ENCODE measurements at regions not wholly inside any gene's neighbourhood (a gene's known extent, or its start where the extent isn't known, plus 50 kb on each side); places are given as distances from the start of the nearest gene placed in this dataset.
A peak's percentile ranks its signal among the peaks of the same experiment; 100 is the strongest.

DNA sequence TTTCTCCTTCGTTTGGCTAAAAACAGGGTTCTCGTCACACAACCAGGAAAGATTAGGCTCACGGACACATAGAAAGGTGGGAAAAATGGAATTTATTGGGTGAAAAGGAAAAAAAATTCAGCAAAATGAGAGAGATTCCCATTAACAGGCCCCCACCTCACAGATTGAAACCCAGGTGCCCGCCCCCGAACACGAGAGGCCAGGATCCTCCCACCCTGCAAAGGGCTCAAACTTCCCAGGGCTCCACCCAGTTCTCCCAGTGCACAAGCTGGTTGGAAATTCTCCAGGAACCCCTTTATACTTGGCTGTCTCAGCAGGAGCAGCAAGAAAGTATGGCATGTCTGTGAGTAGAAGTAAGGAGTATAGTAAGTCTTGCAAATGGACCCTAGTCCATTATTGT, 499.7 kb downstream of the RWDD3 start:
- Histone ChIP-seq H4K5ac (ENCODE audit: insufficient read length, low read depth, low read length) (no peak overlapping the region), H2AK5ac (ENCODE audit: low read depth, low read length) (no peak overlapping the region), H3K23me2 (ENCODE audit: low read depth, low read length) (no peaks in the 10 kb centered on the region), H4K8ac (ENCODE audit: extremely low read depth, insufficient read depth, low read length) (no peak overlapping the region), H3K27ac (ENCODE audit: low read depth, low read length) (no peak overlapping the region), H2BK12ac (ENCODE audit: low read depth, low read length) (no peak overlapping the region), H2BK15ac (ENCODE audit: low read length) (no peak overlapping the region), H2BK20ac (ENCODE audit: low read length) (no peak overlapping the region), H4K91ac (replicated peaks; ENCODE audit: insufficient read length, low read length) (no peak overlapping the region), H2AFZ (ENCODE audit: low read length) (peak overlapping the region; percentile 63), H2BK5ac (ENCODE audit: low read depth, low read length) (no peak overlapping the region), H3K23ac (ENCODE audit: insufficient read length) (no peak overlapping the region), H3K4me2 (ENCODE audit: insufficient read depth in 1 of 2, low read depth in 2 of 2, low read length in 2 of 2) (no peak overlapping the region), H3K9me3 (ENCODE audit: insufficient read depth in 2 of 2, low read depth in 1 of 2, low read length in 1 of 2) (no peaks in the 10 kb centered on the region), H3K27me3 (replicated peaks in 1 of 4; ENCODE audit: control insufficient read depth in 3 of 4, extremely low read depth in 1 of 4, insufficient read depth in 3 of 4, low read length in 3 of 4) (no peaks in the 10 kb centered on the region), H3K56ac (replicated peaks; ENCODE audit: insufficient read length, low read depth, low read length) (no peak overlapping the region), H3K36me3 (ENCODE audit: control insufficient read depth in 2 of 4, insufficient read depth in 4 of 4, low read length in 3 of 4) (no peaks in the 10 kb centered on the region), H3K4ac (replicated peaks; ENCODE audit: insufficient read length, low read depth, low read length) (no peak overlapping the region), H4K20me1 (replicated peaks in 1 of 2; ENCODE audit: control insufficient read depth in 1 of 2, insufficient read depth in 2 of 2, low read length in 2 of 2) (no peaks in the 10 kb centered on the region), H2BK120ac (replicated peaks; ENCODE audit: low read depth, low read length) (no peak overlapping the region), H3K79me2 (ENCODE audit: control insufficient read depth in 1 of 2, insufficient read depth in 2 of 2, low read length in 2 of 2) (no peaks in the 10 kb centered on the region), H3K18ac (ENCODE audit: extremely low read depth, low read length) (no peak overlapping the region), H3K14ac (ENCODE audit: insufficient read length) (no peak overlapping the region), H3K9ac (replicated peaks in 1 of 4; ENCODE audit: extremely low read depth in 1 of 4, low read depth in 3 of 4, low read length in 3 of 4) (no peak overlapping the region), H3K4me3 (ENCODE audit: extremely low read depth in 1 of 4, insufficient read depth in 2 of 4, low read depth in 3 of 4, low read length in 4 of 4) (no peak overlapping the region), H3K79me1 (ENCODE audit: low read depth, low read length) (no peaks in the 10 kb centered on the region), H3K4me1 (replicated peaks in 1 of 4; ENCODE audit: control insufficient read depth in 3 of 4, insufficient read depth in 4 of 4, low read length in 3 of 4) (no peaks in the 10 kb centered on the region)
- POLR2A ChIA-PET (ENCODE audit: partially characterized antibody) = no interaction called here
- DNase-seq (ENCODE audit: low read depth in 1 of 2, low spot score in 2 of 2) (no peak), FAIRE-seq (no peak)
- CTCF ChIA-PET (ENCODE audit: partially characterized antibody) = interaction anchor here (0.7 to 0.9 kb wide), 2 partner anchors 49 to 117 kb away, joined by 3 to 4 read pairs; no protein-coding TSS in a partner anchor
- 86% methylated on average over 6 of the region's 6 CpGs; no CpG with 5 or more reads in 1 of the 2 experiments for WGBS, 2 experiments (ENCODE audit: extremely low coverage in 1 of 2, insufficient coverage in 1 of 2, insufficient read length in 1 of 2, insufficient replicate concordance in 2 of 2, low coverage in 1 of 2, low lambda C conversion rate in 2 of 2, missing lambda C conversion rate in 1 of 2)
- no peak for TF ChIP-seq HDAC6 (IDR thresholded peaks at IDR 0.05; ENCODE audit: low read depth, low read length)
- no peak for TF ChIP-seq EZH2 (IDR thresholded peaks at IDR 0.05; ENCODE audit: low read depth, low read length, severe bottlenecking)
- no peak for TF ChIP-seq GTF2F1 (IDR thresholded peaks at IDR 0.05; ENCODE audit: borderline replicate concordance, low read depth, low read length)
- no peak for TF ChIP-seq ZNF274 (IDR thresholded peaks at IDR 0.05; ENCODE audit: borderline replicate concordance, extremely low read depth, low read length)

All from H1 (cell line).